Activated CD4-positive, CD25-positive, alpha-beta regulatory T cell treated with anti-CD3 and anti-CD28 coated beads, Interleukin-2, amount 50 U/mL, for 16 hours (primary cell): ENCODE measurements at regions not wholly inside any gene's neighbourhood (a gene's known extent, or its start where the extent isn't known, plus 50 kb on each side); places are given as distances from the start of the nearest gene placed in this dataset.

Experiments
- DNase-seq: peaks from one replicate; pipeline ENCODE4 v3.0.0-alpha.2; 2020; ENCODE audit warnings: low read depth, low spot score

DNA sequence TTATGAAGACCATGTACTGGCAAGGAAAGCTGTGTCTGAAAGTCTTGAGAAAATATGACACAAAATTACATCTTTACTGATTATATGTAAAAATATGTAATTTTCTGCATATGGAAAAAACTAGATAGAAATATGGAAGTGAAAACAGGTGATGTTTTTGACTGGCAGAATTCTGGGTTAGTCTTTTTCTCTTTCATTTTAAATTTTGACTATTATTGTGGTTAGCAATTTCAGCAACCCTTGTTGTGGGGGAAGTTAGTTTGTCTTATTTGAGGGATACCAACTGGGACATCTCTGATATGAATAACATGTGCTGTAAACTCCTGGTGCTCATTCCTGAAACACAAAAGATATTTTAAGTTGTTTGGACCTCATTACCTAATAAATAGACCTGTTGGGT lies 49.9 kb upstream of the CPEB2 start:
- no peak for DNase-seq
